ENCODE measurements at regions not wholly inside any gene's neighbourhood (a gene's known extent, or its start where the extent isn't known, plus 50 kb on each side); places are given as distances from the start of the nearest gene placed in this dataset.

- TF ChIP-seq CTCF (IDR thresholded peaks at IDR 0.05; ENCODE audit: borderline replicate concordance, extremely low read depth, insufficient read depth) = no peak
- Histone ChIP-seq H3K36me3 (ENCODE audit: control insufficient read depth in 2 of 3, insufficient read depth in 3 of 3, low read length in 3 of 3) (no peaks in the 10 kb centered on the region), H3K4me1 (ENCODE audit: control insufficient read depth in 2 of 3, insufficient read depth in 2 of 3, low read depth in 1 of 3, low read length in 3 of 3) (no peaks in the 10 kb centered on the region), H3K4me3 (ENCODE audit: low read length in 3 of 3) (no peak overlapping the region), H3K27me3 (ENCODE audit: control insufficient read depth, insufficient read depth, low read length) (no peaks in the 10 kb centered on the region), H3K9me3 (ENCODE audit: control insufficient read depth in 2 of 3, insufficient read depth in 1 of 3, low read length in 3 of 3) (no peaks in the 10 kb centered on the region), H3K27ac (ENCODE audit: low read depth in 2 of 2, low read length in 2 of 2) (no peak overlapping the region), H3K9ac (ENCODE audit: low read length in 3 of 3) (no peak overlapping the region)
- intact Hi-C loops (cut with DNase I) = no loop called here
- FAIRE-seq (no peak), DNase-seq (peak in 2 of 5 donors; percentile 54 to 65)
Observed at GRCh38 chr5:103918668-103919367, 356.2 kb upstream of the NUDT12 start.

GRCh38 chr5:103915081-103915480 is 352.5 kb upstream of the NUDT12 start:
- Histone ChIP-seq H3K9me3 (ENCODE audit: control insufficient read depth in 2 of 3, insufficient read depth in 1 of 3, low read length in 3 of 3) (no peaks in the 10 kb centered on the region), H3K36me3 (ENCODE audit: control insufficient read depth in 2 of 3, insufficient read depth in 3 of 3, low read length in 3 of 3) (no peaks in the 10 kb centered on the region), H3K27me3 (ENCODE audit: control insufficient read depth, insufficient read depth, low read length) (no peaks in the 10 kb centered on the region), H3K4me3 (ENCODE audit: low read length in 3 of 3) (no peak overlapping the region), H3K9ac (ENCODE audit: low read length in 3 of 3) (no peak overlapping the region), H3K27ac (ENCODE audit: low read depth in 2 of 2, low read length in 2 of 2) (no peak overlapping the region), H3K4me1 (ENCODE audit: control insufficient read depth in 2 of 3, insufficient read depth in 2 of 3, low read depth in 1 of 3, low read length in 3 of 3) (no peaks in the 10 kb centered on the region)
- FAIRE-seq (no peak), DNase-seq (no peak)
- TF ChIP-seq CTCF (IDR thresholded peaks at IDR 0.05; ENCODE audit: borderline replicate concordance, extremely low read depth, insufficient read depth) = no peak
- intact Hi-C loops (cut with DNase I) = no loop called here

GRCh38 chr5:103910786-103911185 is 348.2 kb upstream of the NUDT12 start:
- no peak overlapping the region for H3K9ac ChIP-seq (ENCODE audit: low read length in 3 of 3)
- no peak overlapping the region for H3K4me3 ChIP-seq (ENCODE audit: low read length in 3 of 3)
- no peaks in the 10 kb centered on the region for H3K27me3 ChIP-seq (ENCODE audit: control insufficient read depth, insufficient read depth, low read length)
- intact Hi-C loops (cut with DNase I) = no loop called here
- no peaks in the 10 kb centered on the region for H3K36me3 ChIP-seq (ENCODE audit: control insufficient read depth in 2 of 3, insufficient read depth in 3 of 3, low read length in 3 of 3)
- H3K27ac ChIP-seq (ENCODE audit: low read depth in 2 of 2, low read length in 2 of 2) = no peak overlapping the region
- no peaks in the 10 kb centered on the region for H3K4me1 ChIP-seq (ENCODE audit: control insufficient read depth in 2 of 3, insufficient read depth in 2 of 3, low read depth in 1 of 3, low read length in 3 of 3)
- H3K9me3 ChIP-seq (ENCODE audit: control insufficient read depth in 2 of 3, insufficient read depth in 1 of 3, low read length in 3 of 3) = no peaks in the 10 kb centered on the region
- DNase-seq (no peak), FAIRE-seq (no peak)
- no peak for TF ChIP-seq CTCF (IDR thresholded peaks at IDR 0.05; ENCODE audit: borderline replicate concordance, extremely low read depth, insufficient read depth)

- intact Hi-C loops (cut with DNase I) = no loop called here
- FAIRE-seq = no peak
- Histone ChIP-seq H3K4me1 (ENCODE audit: control insufficient read depth in 2 of 3, insufficient read depth in 2 of 3, low read depth in 1 of 3, low read length in 3 of 3) (no peaks in the 10 kb centered on the region), H3K36me3 (ENCODE audit: control insufficient read depth in 2 of 3, insufficient read depth in 3 of 3, low read length in 3 of 3) (no peaks in the 10 kb centered on the region), H3K4me3 (ENCODE audit: low read length in 3 of 3) (no peak overlapping the region), H3K27me3 (ENCODE audit: control insufficient read depth, insufficient read depth, low read length) (no peaks in the 10 kb centered on the region), H3K9ac (ENCODE audit: low read length in 3 of 3) (no peak overlapping the region), H3K9me3 (ENCODE audit: control insufficient read depth in 2 of 3, insufficient read depth in 1 of 3, low read length in 3 of 3) (no peaks in the 10 kb centered on the region), H3K27ac (ENCODE audit: low read depth in 2 of 2, low read length in 2 of 2) (no peak overlapping the region)
- peak in 1 of 5 donors; percentile 10 for DNase-seq
- no peak for TF ChIP-seq CTCF (IDR thresholded peaks at IDR 0.05; ENCODE audit: borderline replicate concordance, extremely low read depth, insufficient read depth)
Observed at GRCh38 chr5:103910011-103910410, 347.4 kb upstream of the NUDT12 start.
